Parathyroid adenoma (tissue), 2 donors: ENCODE measurements at regions not wholly inside any gene's neighbourhood (a gene's known extent, or its start where the extent isn't known, plus 50 kb on each side); places are given as distances from the start of the nearest gene placed in this dataset.

Experiments used
- H2AFZ ChIP-seq: fragments of 300-600 bp; sonication (generic); one replicate; pipeline ENCODE4 v1.7.0; 2017; ENCODE audit warnings: antibody characterized with exemption, mild to moderate bottlenecking
- H3K27ac ChIP-seq: fragments of 300-600 bp; sonication (generic); one replicate; pipeline ENCODE4 v1.7.0; 2017
- H3K27me3 ChIP-seq: fragments of 300-600 bp; sonication (generic); one replicate; pipeline ENCODE4 v1.7.0; 2017; ENCODE audit warnings: low read length; ENCODE audit not compliant: control insufficient read depth, insufficient read depth
- H3K36me3 ChIP-seq: fragments of 300-600 bp; sonication (generic); one replicate; pipeline ENCODE4 v1.7.0; 2017; ENCODE audit warnings: low read length; ENCODE audit not compliant: control insufficient read depth, insufficient read depth
- H3K4me1 ChIP-seq: fragments of 300-600 bp; sonication (generic); one replicate; pipeline ENCODE4 v1.7.0; 2017; ENCODE audit warnings: control low read depth
- H3K4me2 ChIP-seq: fragments of 300-600 bp; sonication (generic); one replicate; pipeline ENCODE4 v1.7.0; 2017; ENCODE audit warnings: low read length
- H3K4me3 ChIP-seq: fragments of 300-600 bp; sonication (generic); one replicate; pipeline ENCODE4 v1.7.0; 2017; ENCODE audit warnings: low read depth, low read length
- H3K79me2 ChIP-seq: fragments of 300-600 bp; sonication (generic); one replicate; pipeline ENCODE4 v1.7.0; 2017; ENCODE audit warnings: control low read depth
- H3K9ac ChIP-seq: fragments of 300-600 bp; sonication (generic); one replicate; pipeline ENCODE4 v1.7.0; 2017; ENCODE audit warnings: mild to moderate bottlenecking
- H3K9me3 ChIP-seq: fragments of 300-600 bp; sonication (generic); one replicate; pipeline ENCODE4 v1.7.0; 2017; ENCODE audit warnings: low read length; ENCODE audit not compliant: control insufficient read depth
- CTCF ChIP-seq: fragments of 300-600 bp; sonication (generic); IDR thresholded peaks from one replicate; pipeline ENCODE4 v1.7.0; 2017; ENCODE audit warnings: antibody characterized with exemption, mild to moderate bottlenecking
- donor health status: primary hyperparathyroidism.

- H2AFZ ChIP-seq: no peak overlapping the region
- no peaks in the 10 kb centered on the region for H3K27me3 ChIP-seq
- H3K79me2 ChIP-seq: no peaks in the 10 kb centered on the region
- no peak overlapping the region for H3K4me2 ChIP-seq
- TF ChIP-seq CTCF: no peak
- no peak overlapping the region for H3K27ac ChIP-seq
- no peaks in the 10 kb centered on the region for H3K9me3 ChIP-seq
- no peak overlapping the region for H3K9ac ChIP-seq
- no peaks in the 10 kb centered on the region for H3K4me1 ChIP-seq
- H3K4me3 ChIP-seq: no peak overlapping the region
- H3K36me3 ChIP-seq: no peaks in the 10 kb centered on the region
These were observed 133.6 kb downstream of the C11orf91 start for GRCh38 chr11:33567004-33567403.

GRCh38 chr11:33564856-33565453, 135.7 kb downstream of the C11orf91 start:
- H3K27ac ChIP-seq: no peak overlapping the region
- H3K9ac ChIP-seq: no peak overlapping the region

GRCh38 chr11:33560729-33561128, 139.9 kb downstream of the C11orf91 start:
- no peak overlapping the region for H2AFZ ChIP-seq
- no peaks in the 10 kb centered on the region for H3K27me3 ChIP-seq
- H3K27ac ChIP-seq: no peak overlapping the region
- H3K9ac ChIP-seq: no peak overlapping the region
- H3K4me1 ChIP-seq: no peaks in the 10 kb centered on the region
- H3K4me3 ChIP-seq: no peak overlapping the region
- no peaks in the 10 kb centered on the region for H3K79me2 ChIP-seq
- no peak for TF ChIP-seq CTCF
- no peaks in the 10 kb centered on the region for H3K9me3 ChIP-seq
- H3K36me3 ChIP-seq: no peaks in the 10 kb centered on the region
- no peak overlapping the region for H3K4me2 ChIP-seq

More at GRCh38 chr11:33564856-33565453, 135.7 kb downstream of the C11orf91 start:
- Histone ChIP-seq H3K79me2 (no peaks in the 10 kb centered on the region), H3K27me3 (no peaks in the 10 kb centered on the region), H3K4me3 (no peak overlapping the region), H3K4me2 (no peak overlapping the region), H3K36me3 (no peaks in the 10 kb centered on the region), H3K9me3 (no peaks in the 10 kb centered on the region), H2AFZ (no peak overlapping the region), H3K4me1 (no peaks in the 10 kb centered on the region)
- TF ChIP-seq CTCF: no peak

GRCh38 chr11:33559567-33559966, 141.1 kb downstream of the C11orf91 start:
- H2AFZ ChIP-seq: no peak overlapping the region
- H3K4me3 ChIP-seq: no peak overlapping the region
- H3K36me3 ChIP-seq: no peaks in the 10 kb centered on the region

More at GRCh38 chr11:33559567-33559966, 141.1 kb downstream of the C11orf91 start:
- H3K9me3 ChIP-seq: no peaks in the 10 kb centered on the region
- H3K4me1 ChIP-seq: no peaks in the 10 kb centered on the region
- H3K79me2 ChIP-seq: no peaks in the 10 kb centered on the region
- no peak overlapping the region for H3K9ac ChIP-seq
- no peak overlapping the region for H3K4me2 ChIP-seq
- no peaks in the 10 kb centered on the region for H3K27me3 ChIP-seq
- no peak overlapping the region for H3K27ac ChIP-seq
- no peak for TF ChIP-seq CTCF
